Colonic mucosa (tissue), 4 donors: ENCODE measurements at regions not wholly inside any gene's neighbourhood (a gene's known extent, or its start where the extent isn't known, plus 50 kb on each side); places are given as distances from the start of the nearest gene placed in this dataset.

Source experiments
- DNase-seq: peaks from one replicate; pipeline ENCODE4 v3.0.0-alpha.2; 2020
- H3K27ac ChIP-seq: fragments of 200-600 bp; one replicate; pipeline ENCODE4 v1.8.0; 2021
- H3K27me3 ChIP-seq: fragments of 200-600 bp; one replicate; pipeline ENCODE4 v1.8.0; 2021
- H3K36me3 ChIP-seq: fragments of 200-600 bp; one replicate; pipeline ENCODE4 v1.8.0; 2021
- H3K4me1 ChIP-seq: fragments of 200-600 bp; one replicate; pipeline ENCODE4 v1.8.0; 2021; ENCODE audit warnings: mild to moderate bottlenecking
- H3K4me3 ChIP-seq: fragments of 200-600 bp; one replicate; pipeline ENCODE4 v1.8.0; 2021
- H3K9ac ChIP-seq, 2 donors: one replicate each; pipeline ENCODE4 v1.7.0; 2013; ENCODE audit warnings: control low read depth in 2 of 2, low read depth in 2 of 2, low read length in 2 of 2
- H3K9me3 ChIP-seq: fragments of 200-600 bp; one replicate; pipeline ENCODE4 v1.8.0; 2021
- intact Hi-C: fragments of 100-400 bp; cut with DNase I; formaldehyde crosslinking; loops from one replicate; pipeline ENCODE4 v1.14.1; 2022
- TF ChIP-seq, protein P1 (sequence below): fragments of 200-600 bp; IDR thresholded peaks from one replicate; pipeline ENCODE4 v1.8.0; 2022; ENCODE audit warnings: antibody characterized with exemption, mild to moderate bottlenecking
- donor health status: healthy.
- donor health status: DM: no; HTN: no; CAD: no.
- donor health status: DM: no; HTN: no; CAD: no.

DNA sequence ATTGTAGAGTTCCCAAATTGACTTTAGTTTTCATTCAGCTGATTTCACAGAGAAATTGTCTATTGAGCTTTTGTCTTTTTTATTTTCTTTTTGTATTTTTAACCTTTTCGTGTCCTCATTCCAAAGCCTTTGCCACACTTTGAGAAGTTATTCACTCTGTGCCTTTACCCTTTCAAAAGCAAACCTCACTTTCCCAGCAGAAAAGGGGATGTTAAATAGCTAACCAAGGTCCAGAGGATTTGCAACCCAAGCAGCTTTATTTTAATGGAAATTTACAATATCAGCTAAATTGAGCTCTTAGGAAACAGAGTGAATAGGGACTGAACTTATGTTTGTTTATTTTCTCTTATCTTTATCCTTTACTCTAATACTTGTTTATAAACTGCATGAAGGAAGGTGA lies 428.8 kb downstream of the PCDH7 start:
- no peak for DNase-seq
- no peak overlapping the region for H3K27ac ChIP-seq
- no peaks in the 10 kb centered on the region for H3K27me3 ChIP-seq
- H3K4me3 ChIP-seq = no peak overlapping the region
- intact Hi-C loops = no loop called here
- no peak overlapping the region for H3K9ac ChIP-seq
- no peaks in the 10 kb centered on the region for H3K4me1 ChIP-seq
- no peaks in the 10 kb centered on the region for H3K9me3 ChIP-seq
- TF ChIP-seq, protein P1, sequence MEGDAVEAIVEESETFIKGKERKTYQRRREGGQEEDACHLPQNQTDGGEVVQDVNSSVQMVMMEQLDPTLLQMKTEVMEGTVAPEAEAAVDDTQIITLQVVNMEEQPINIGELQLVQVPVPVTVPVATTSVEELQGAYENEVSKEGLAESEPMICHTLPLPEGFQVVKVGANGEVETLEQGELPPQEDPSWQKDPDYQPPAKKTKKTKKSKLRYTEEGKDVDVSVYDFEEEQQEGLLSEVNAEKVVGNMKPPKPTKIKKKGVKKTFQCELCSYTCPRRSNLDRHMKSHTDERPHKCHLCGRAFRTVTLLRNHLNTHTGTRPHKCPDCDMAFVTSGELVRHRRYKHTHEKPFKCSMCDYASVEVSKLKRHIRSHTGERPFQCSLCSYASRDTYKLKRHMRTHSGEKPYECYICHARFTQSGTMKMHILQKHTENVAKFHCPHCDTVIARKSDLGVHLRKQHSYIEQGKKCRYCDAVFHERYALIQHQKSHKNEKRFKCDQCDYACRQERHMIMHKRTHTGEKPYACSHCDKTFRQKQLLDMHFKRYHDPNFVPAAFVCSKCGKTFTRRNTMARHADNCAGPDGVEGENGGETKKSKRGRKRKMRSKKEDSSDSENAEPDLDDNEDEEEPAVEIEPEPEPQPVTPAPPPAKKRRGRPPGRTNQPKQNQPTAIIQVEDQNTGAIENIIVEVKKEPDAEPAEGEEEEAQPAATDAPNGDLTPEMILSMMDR = no peak
- H3K36me3 ChIP-seq = no peaks in the 10 kb centered on the region

DNA sequence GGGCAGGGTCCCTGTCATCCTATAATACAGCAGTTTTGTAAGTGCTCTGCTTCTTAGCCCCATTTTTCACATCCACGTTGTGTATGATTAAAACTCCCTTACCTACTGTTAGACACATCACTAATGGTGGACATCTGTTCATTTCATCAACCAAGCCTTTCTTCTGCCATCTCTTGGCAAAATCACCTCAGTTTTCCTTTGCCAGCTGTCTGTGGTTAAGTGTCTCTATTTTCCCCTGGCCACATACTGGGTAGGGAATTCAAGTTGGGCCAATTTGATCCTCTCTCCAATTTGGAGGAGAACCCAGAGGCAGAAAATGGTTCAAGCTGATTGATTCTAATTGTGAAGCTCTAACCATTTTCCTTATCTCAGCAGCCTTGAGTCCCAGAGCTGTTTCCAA lies 436.1 kb downstream of the PCDH7 start:
- no peak overlapping the region for H3K27ac ChIP-seq
- TF ChIP-seq, protein P1 = no peak
- intact Hi-C loops = no loop called here
- DNase-seq = no peak
- H3K9me3 ChIP-seq = no peaks in the 10 kb centered on the region
- no peaks in the 10 kb centered on the region for H3K4me1 ChIP-seq
- H3K27me3 ChIP-seq = no peaks in the 10 kb centered on the region
- no peak overlapping the region for H3K4me3 ChIP-seq
- no peak overlapping the region for H3K9ac ChIP-seq
- no peaks in the 10 kb centered on the region for H3K36me3 ChIP-seq

DNA sequence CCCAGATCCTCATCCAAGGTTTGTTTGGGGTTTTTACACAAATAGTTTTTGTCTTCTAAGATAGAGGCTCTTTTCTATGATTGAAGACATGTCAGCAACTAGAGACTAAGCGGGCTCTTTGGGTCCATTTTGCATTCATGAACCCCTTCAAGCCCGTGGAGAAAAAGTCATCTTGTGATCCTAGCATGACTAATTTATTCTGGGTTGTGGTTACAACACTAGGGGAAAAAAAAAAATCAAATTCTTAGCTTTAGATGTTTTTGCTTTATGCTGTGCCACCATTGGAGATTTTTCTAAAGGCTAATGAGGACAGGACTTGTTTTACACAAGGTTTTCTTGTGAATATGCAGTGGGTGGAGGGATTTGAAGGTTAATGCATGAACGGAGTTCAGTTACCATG lies 440.0 kb downstream of the PCDH7 start:
- Histone ChIP-seq H3K9ac (no peak overlapping the region), H3K36me3 (no peaks in the 10 kb centered on the region), H3K4me1 (no peaks in the 10 kb centered on the region), H3K9me3 (no peaks in the 10 kb centered on the region), H3K27me3 (no peaks in the 10 kb centered on the region), H3K4me3 (no peak overlapping the region), H3K27ac (no peak overlapping the region)
- DNase-seq = no peak
- TF ChIP-seq, protein P1 = no peak
- intact Hi-C loops = no loop called here

DNA sequence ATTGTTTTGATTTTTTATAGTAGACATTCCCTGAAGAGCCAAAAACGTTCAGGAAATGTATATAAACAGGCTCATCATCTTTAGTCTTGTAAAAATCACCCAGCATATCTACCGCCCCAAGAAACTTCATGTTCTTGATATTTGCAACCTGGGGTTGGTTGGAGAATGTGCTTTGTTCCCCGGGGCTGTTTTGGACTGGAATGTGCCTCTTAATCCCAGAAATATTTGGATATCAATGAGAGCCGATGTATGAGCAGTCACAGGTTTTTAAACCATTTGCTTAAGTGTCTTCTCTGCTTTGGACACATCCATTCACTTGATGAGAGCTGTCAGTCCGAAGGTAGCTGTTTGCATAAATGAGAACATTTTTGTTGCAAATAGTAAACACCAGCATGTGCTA lies 449.7 kb downstream of the PCDH7 start:
- no peak overlapping the region for H3K9ac ChIP-seq
- H3K36me3 ChIP-seq = no peaks in the 10 kb centered on the region
- H3K27me3 ChIP-seq = no peaks in the 10 kb centered on the region
- H3K4me1 ChIP-seq = no peaks in the 10 kb centered on the region
- H3K27ac ChIP-seq = no peak overlapping the region
- H3K4me3 ChIP-seq = no peak overlapping the region
- intact Hi-C loops = no loop called here
- H3K9me3 ChIP-seq = no peaks in the 10 kb centered on the region
- TF ChIP-seq, protein P1 = no peak
- no peak for DNase-seq

DNA sequence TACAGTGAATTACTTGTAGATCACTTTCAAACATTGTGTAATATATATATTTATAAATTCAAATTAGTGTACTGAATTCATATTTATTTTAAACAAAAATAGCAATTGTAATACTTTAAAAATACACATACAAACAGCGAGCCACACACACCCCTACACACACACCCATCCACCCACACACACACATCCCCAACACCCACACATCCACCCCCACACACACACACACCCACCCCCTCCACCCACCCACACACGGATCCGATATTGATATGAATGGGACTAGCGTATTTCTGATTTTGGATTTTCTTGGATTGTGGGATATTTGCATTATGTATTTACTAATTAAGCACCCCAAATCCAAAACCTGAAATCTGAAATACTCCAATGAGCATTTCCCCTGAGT lies 451.2 kb downstream of the PCDH7 start:
- intact Hi-C loops = no loop called here
- no peak for DNase-seq
- Histone ChIP-seq H3K36me3 (no peaks in the 10 kb centered on the region), H3K4me1 (no peaks in the 10 kb centered on the region), H3K27ac (no peak overlapping the region), H3K4me3 (no peak overlapping the region), H3K9me3 (no peaks in the 10 kb centered on the region), H3K9ac (no peak overlapping the region), H3K27me3 (no peaks in the 10 kb centered on the region)
- TF ChIP-seq, protein P1 = no peak
